Keratinocyte (primary cell): ENCODE measurements at regions not wholly inside any gene's neighbourhood (a gene's known extent, or its start where the extent isn't known, plus 50 kb on each side); places are given as distances from the start of the nearest gene placed in this dataset.
"Not testable (repeated sequence)": the region's sequence is repeated elsewhere in the genome, so short reads cannot be mapped to it uniquely, and the experiment has no call there.

Experiments used
- EZH2 ChIP-seq: IDR thresholded peaks from one replicate; pipeline ENCODE4 v1.6.1; 2012; ENCODE audit warnings: inconsistent platforms, mild to moderate bottlenecking, low read length, moderate library complexity
- TF ChIP-seq, protein P1 (sequence below), 3 experiments: IDR thresholded peaks in 1 of 3; conservative IDR thresholded peaks in 1 of 3; optimal IDR thresholded peaks in 1 of 3; 2 replicates in 2 of 3; 3 replicates in 1 of 3; pipeline versions ENCODE3 to v1.5.1; 2011; ENCODE audit warnings: low read length in 3 of 3, mild to moderate bottlenecking in 3 of 3, moderate library complexity in 2 of 3, control low read depth in 1 of 3, inconsistent platforms in 1 of 3; ENCODE audit not compliant: insufficient read depth in 2 of 3; ENCODE audit errors: extremely low read depth in 1 of 3

DNA sequence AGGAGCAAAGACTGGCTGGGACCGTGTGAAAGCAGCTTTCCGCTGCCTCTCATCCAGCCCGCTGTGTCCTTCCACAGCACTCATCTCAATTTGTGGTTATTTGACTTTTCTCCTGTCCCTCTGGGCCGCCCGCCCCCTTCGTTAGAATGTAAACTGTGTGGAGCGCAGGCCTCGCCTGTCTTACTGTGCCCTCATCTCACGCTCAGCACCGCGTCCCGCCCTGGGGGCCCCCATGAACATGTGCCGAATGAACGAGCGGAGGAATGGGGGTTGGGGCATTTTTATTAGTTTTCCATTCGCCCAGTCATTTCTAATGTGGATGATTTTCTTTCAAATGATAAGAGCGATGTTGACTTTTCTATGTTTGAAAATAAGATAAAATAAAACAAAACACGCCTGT, 159.1 kb upstream of the ZNF469 start:
- not testable (repeated sequence) for TF ChIP-seq EZH2
- TF ChIP-seq, protein P1, sequence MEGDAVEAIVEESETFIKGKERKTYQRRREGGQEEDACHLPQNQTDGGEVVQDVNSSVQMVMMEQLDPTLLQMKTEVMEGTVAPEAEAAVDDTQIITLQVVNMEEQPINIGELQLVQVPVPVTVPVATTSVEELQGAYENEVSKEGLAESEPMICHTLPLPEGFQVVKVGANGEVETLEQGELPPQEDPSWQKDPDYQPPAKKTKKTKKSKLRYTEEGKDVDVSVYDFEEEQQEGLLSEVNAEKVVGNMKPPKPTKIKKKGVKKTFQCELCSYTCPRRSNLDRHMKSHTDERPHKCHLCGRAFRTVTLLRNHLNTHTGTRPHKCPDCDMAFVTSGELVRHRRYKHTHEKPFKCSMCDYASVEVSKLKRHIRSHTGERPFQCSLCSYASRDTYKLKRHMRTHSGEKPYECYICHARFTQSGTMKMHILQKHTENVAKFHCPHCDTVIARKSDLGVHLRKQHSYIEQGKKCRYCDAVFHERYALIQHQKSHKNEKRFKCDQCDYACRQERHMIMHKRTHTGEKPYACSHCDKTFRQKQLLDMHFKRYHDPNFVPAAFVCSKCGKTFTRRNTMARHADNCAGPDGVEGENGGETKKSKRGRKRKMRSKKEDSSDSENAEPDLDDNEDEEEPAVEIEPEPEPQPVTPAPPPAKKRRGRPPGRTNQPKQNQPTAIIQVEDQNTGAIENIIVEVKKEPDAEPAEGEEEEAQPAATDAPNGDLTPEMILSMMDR (optimal IDR thresholded peaks at IDR 0.05 in 1 of 3, IDR thresholded peaks at IDR 0.05 in 1 of 3, conservative IDR thresholded peaks at IDR 0.05 in 1 of 3; ENCODE audit: extremely low read depth in 1 of 3, insufficient read depth in 2 of 3, low read length in 3 of 3) = not testable (repeated sequence)
